Prostate gland (tissue), 2 donors: ENCODE measurements at regions not wholly inside any gene's neighbourhood (a gene's known extent, or its start where the extent isn't known, plus 50 kb on each side); places are given as distances from the start of the nearest gene placed in this dataset.
A peak's percentile ranks its signal among the peaks of the same experiment; 100 is the strongest.

ENCODE experiments used
- DNase-seq: peaks from one replicate; pipeline ENCODE4 v3.0.0-alpha.2; 2019; ENCODE audit warnings: low spot score
- H3K27ac ChIP-seq, 2 donors: fragments of 200-600 bp; sonication (generic); 2 replicates each; pipeline ENCODE4 v1.5.1; 2017 to 2019
- H3K27me3 ChIP-seq: fragments of 200-600 bp; sonication (generic); replicated peaks from 2 replicates; pipeline ENCODE4 v1.5.1; 2019; ENCODE audit not compliant: insufficient read depth
- H3K36me3 ChIP-seq, 2 donors: fragments of 200-600 bp; sonication (generic); 1 replicate in 1 of 2; 2 replicates in 1 of 2; pipeline versions ENCODE4 v1.5.1 to v1.8.1; 2017 to 2019
- H3K4me1 ChIP-seq: fragments of 200-600 bp; sonication (generic); replicated peaks from 2 replicates; pipeline ENCODE4 v1.5.1; 2019
- H3K4me3 ChIP-seq, 2 donors: fragments of 200-600 bp; sonication (generic); 2 replicates each; pipeline ENCODE4 v1.5.1; 2017 to 2019
- H3K9me3 ChIP-seq: fragments of 200-600 bp; sonication (generic); 2 replicates; pipeline ENCODE4 v1.5.1; 2017
- POLR2A ChIP-seq: fragments of 450-650 bp; IDR thresholded peaks from one replicate; pipeline ENCODE4 v1.6.1; 2016; ENCODE audit warnings: antibody characterized with exemption, mild to moderate bottlenecking
- POLR2AphosphoS5 ChIP-seq: sonication (generic); formaldehyde crosslinking; IDR thresholded peaks from one replicate; pipeline ENCODE4 v1.6.1; 2017; ENCODE audit warnings: antibody characterized with exemption
- WGBS: methylation state at CpG from one replicate; pipeline ENCODE4 v1.1.5; 2018; 5-methylcytosine and 5-hydroxymethylcytosine counted together
- intact Hi-C: fragments of 100-400 bp; cut with DNase I; formaldehyde crosslinking; loops from one replicate; pipeline ENCODE4 v1.14.2; 2022
- TF ChIP-seq, protein P1 (sequence below), 4 experiments: fragments of 200-600 bp in 2 of 4; fragments of 450-650 bp in 2 of 4; sonication (generic) in 2 of 4; IDR thresholded peaks; 1 replicate in 3 of 4; 2 replicates in 1 of 4; pipeline ENCODE4 v1.5.1; 2016 to 2019; ENCODE audit warnings: antibody characterized with exemption in 4 of 4, mild to moderate bottlenecking in 2 of 4, moderate library complexity in 2 of 4

DNA sequence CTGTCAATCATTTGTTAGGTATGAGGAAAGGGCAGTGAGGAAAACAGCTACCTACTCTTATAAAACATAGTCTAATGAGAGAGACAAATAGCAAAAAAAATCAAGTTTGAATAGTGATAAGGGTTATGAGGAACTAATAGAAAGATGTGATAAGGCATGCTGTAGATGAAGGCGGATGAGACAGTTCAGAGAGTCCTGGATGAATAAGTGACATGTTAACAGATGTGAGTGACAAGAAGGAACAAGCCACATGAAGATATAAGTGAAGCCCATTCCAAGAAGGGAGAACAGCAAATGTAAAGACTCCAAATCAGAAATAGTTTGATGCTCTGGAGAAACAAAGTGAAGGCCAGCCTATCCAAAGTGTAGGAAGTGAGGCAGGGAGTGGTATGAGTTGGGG, 154.1 kb upstream of the SYT10 start:
- WGBS, result 78% methylated on average over 1 of the region's 1 CpG
- H3K9me3 ChIP-seq, result no peaks in the 10 kb centered on the region

DNA sequence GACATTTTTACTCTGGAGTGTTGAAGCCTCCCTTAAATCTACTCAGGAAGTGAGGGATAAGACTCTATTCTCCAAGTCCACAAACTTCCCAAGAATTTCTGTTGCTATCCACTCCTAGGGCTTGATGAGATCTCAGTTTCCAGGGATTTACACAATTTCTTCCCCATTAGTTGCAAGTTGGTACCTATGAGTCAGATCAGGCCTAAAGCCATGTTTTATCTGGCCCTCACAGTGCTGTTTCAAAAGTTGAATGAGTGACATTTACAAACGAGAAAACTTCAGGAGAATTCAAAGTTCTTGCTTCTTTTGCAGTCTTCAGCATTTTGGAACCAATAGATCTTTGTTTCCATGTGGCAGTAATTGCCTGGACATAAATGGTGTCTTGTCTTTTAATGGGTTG, 156.4 kb upstream of the SYT10 start:
- no peaks in the 10 kb centered on the region for H3K4me1 ChIP-seq
- H3K27me3 ChIP-seq, result no peaks in the 10 kb centered on the region
- no peak for DNase-seq
- intact Hi-C loops, result no loop called here
- WGBS, result 46% methylated on average over 1 of the region's 1 CpG
- H3K4me3 ChIP-seq, result no peak overlapping the region
- H3K9me3 ChIP-seq, result no peaks in the 10 kb centered on the region
- TF ChIP-seq, protein P1, sequence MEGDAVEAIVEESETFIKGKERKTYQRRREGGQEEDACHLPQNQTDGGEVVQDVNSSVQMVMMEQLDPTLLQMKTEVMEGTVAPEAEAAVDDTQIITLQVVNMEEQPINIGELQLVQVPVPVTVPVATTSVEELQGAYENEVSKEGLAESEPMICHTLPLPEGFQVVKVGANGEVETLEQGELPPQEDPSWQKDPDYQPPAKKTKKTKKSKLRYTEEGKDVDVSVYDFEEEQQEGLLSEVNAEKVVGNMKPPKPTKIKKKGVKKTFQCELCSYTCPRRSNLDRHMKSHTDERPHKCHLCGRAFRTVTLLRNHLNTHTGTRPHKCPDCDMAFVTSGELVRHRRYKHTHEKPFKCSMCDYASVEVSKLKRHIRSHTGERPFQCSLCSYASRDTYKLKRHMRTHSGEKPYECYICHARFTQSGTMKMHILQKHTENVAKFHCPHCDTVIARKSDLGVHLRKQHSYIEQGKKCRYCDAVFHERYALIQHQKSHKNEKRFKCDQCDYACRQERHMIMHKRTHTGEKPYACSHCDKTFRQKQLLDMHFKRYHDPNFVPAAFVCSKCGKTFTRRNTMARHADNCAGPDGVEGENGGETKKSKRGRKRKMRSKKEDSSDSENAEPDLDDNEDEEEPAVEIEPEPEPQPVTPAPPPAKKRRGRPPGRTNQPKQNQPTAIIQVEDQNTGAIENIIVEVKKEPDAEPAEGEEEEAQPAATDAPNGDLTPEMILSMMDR (IDR thresholded peaks at IDR 0.05), result no peak
- TF ChIP-seq POLR2A, result no peak
- no peak for TF ChIP-seq POLR2AphosphoS5
- no peaks in the 10 kb centered on the region for H3K36me3 ChIP-seq
- no peak overlapping the region for H3K27ac ChIP-seq

More for the DNA sequence above, 154.1 kb upstream of the SYT10 start:
- TF ChIP-seq POLR2A (no peak), POLR2AphosphoS5 (no peak)
- TF ChIP-seq, protein P1 (IDR thresholded peaks at IDR 0.05), result no peak
- intact Hi-C loops, result no loop called here
- H3K4me1 ChIP-seq, result no peaks in the 10 kb centered on the region
- no peak overlapping the region for H3K4me3 ChIP-seq
- DNase-seq, result no peak
- no peaks in the 10 kb centered on the region for H3K36me3 ChIP-seq
- H3K27ac ChIP-seq, result no peak overlapping the region
- H3K27me3 ChIP-seq, result no peaks in the 10 kb centered on the region

DNA sequence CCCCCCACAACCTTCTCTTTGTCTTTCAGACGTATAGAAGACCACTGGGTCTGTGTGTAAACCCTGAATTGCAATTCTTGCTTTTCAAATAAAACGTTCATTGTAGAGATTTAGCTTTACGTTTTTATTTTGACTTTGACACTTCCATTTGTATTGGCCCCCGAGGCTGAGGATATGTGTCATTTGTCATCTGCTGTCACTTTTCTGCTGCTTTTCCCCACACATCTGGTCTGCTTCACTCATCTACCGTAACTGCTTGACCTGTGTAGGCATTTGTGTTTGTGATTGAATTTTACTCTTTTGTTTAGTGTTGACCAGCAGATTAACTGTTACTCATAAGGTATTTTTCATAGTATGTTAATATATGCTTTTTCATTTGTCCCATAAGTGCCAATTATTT, 157.2 kb upstream of the SYT10 start:
- no peak overlapping the region for H3K27ac ChIP-seq
- intact Hi-C loops, result no loop called here
- TF ChIP-seq, protein P1 (IDR thresholded peaks at IDR 0.05), result no peak
- TF ChIP-seq POLR2AphosphoS5 (no peak), POLR2A (no peak)
- H3K9me3 ChIP-seq, result no peaks in the 10 kb centered on the region
- 45% methylated on average over 5 of the region's 5 CpGs for WGBS
- no peaks in the 10 kb centered on the region for H3K4me1 ChIP-seq
- H3K4me3 ChIP-seq, result no peak overlapping the region
- no peaks in the 10 kb centered on the region for H3K27me3 ChIP-seq
- H3K36me3 ChIP-seq, result no peaks in the 10 kb centered on the region
- DNase-seq, result no peak

DNA sequence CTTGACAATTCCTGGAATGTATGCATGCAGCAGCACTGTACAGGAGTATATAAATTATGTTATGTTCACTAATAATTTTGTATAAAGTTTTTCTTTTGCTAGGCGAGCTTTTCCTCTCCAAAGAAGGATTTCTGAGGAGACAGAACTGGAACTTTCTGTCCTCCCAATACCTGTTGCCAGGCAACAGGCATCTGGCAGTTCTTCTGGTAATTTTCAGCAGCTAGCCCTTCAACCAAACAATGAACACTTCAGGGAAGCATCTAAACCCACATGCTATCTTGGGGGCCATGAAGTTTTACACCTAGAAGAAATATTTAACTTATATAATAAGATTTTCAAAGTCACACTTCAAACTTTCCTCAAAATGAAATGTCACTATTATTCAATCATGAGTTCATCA, 162.9 kb upstream of the SYT10 start:
- Histone ChIP-seq H3K36me3 (no peaks in the 10 kb centered on the region), H3K4me1 (no peaks in the 10 kb centered on the region), H3K4me3 (no peak overlapping the region), H3K27me3 (no peaks in the 10 kb centered on the region), H3K9me3 (no peaks in the 10 kb centered on the region), H3K27ac (no peak overlapping the region)
- intact Hi-C loops, result no loop called here
- TF ChIP-seq, protein P1 (IDR thresholded peaks at IDR 0.05), result no peak
- TF ChIP-seq POLR2A, result no peak
- no peak for TF ChIP-seq POLR2AphosphoS5
- DNase-seq, result no peak
- 46% methylated on average over 1 of the region's 1 CpG for WGBS

DNA sequence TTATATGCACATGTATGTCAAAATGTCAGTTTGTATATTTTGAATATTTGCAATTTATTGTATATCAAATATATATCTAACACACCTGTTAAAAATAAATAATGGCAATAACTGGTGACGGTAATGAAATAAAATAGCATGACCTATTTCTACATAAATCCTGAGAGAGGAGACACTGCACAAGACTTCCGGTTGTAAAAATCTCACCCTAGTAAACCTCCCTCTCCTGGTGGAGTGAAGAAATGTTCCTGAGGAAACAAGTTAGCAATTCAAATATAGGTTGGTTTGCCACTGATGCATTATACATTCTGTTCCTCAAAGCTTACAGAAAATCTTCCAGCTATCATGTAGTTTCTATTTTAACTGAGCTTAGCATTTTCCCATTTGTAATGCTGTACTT, 166.1 kb upstream of the SYT10 start:
- H3K36me3 ChIP-seq, result no peaks in the 10 kb centered on the region
- intact Hi-C loops, result no loop called here
- H3K27me3 ChIP-seq, result no peaks in the 10 kb centered on the region
- H3K27ac ChIP-seq, result no peak overlapping the region
- DNase-seq, result no peak
- no peaks in the 10 kb centered on the region for H3K4me1 ChIP-seq
- WGBS, result 21% methylated on average over 2 of the region's 2 CpGs
- no peak for TF ChIP-seq POLR2A
- TF ChIP-seq, protein P1 (IDR thresholded peaks at IDR 0.05), result peak in 1 of 4 experiments; percentile 26
- no peak for TF ChIP-seq POLR2AphosphoS5
- H3K9me3 ChIP-seq, result no peaks in the 10 kb centered on the region
- H3K4me3 ChIP-seq, result no peak overlapping the region
